ENCODE measurements at regions not wholly inside any gene's neighbourhood (a gene's known extent, or its start where the extent isn't known, plus 50 kb on each side); places are given as distances from the start of the nearest gene placed in this dataset.

- DNase-seq, result no peak
Observed at GRCh38 chr6:53984581-53984980, 126.7 kb upstream of the MLIP start.

GRCh38 chr6:53985366-53985765 lies 125.9 kb upstream of the MLIP start:
- H3K27ac ChIP-seq (ENCODE audit: low read length), result no peak overlapping the region
- H3K4me3 ChIP-seq (ENCODE audit: low read length), result no peak overlapping the region
- H3K9me3 ChIP-seq (ENCODE audit: control insufficient read depth, insufficient read depth, low read length), result no peaks in the 10 kb centered on the region
- H3K36me3 ChIP-seq (ENCODE audit: control insufficient read depth, insufficient read depth, low read length), result no peaks in the 10 kb centered on the region
- H3K4me3 Mint-ChIP-seq, result no peak overlapping the region
- H3K27me3 ChIP-seq (ENCODE audit: control insufficient read depth, insufficient read depth, low read length), result no peaks in the 10 kb centered on the region
- intact Hi-C loops (cut with micrococcal nuclease), result no loop called here
- no peaks in the 10 kb centered on the region for H3K9me3 Mint-ChIP-seq
- no peak for DNase-seq
- TF ChIP-seq CTCF (IDR thresholded peaks at IDR 0.05), result no peak
- H3K4me1 ChIP-seq (ENCODE audit: control insufficient read depth, insufficient read depth, low read length), result no peaks in the 10 kb centered on the region
- H3K27ac Mint-ChIP-seq, result no peak overlapping the region
- H3K4me1 Mint-ChIP-seq, result no peaks in the 10 kb centered on the region
- H3K36me3 Mint-ChIP-seq, result no peaks in the 10 kb centered on the region
- WGBS (ENCODE audit: insufficient coverage), result 75% methylated on average over 1 of the region's 1 CpG
- peaks cover 0 to 7% of the 10 kb centered on the region in 2 donors for H3K27me3 Mint-ChIP-seq (ENCODE audit: low read depth in 2 of 2)
- no peak for ATAC-seq

More at GRCh38 chr6:53984581-53984980, 126.7 kb upstream of the MLIP start:
- Histone ChIP-seq H3K36me3 (ENCODE audit: control insufficient read depth, insufficient read depth, low read length) (no peaks in the 10 kb centered on the region), H3K9me3 (ENCODE audit: control insufficient read depth, insufficient read depth, low read length) (no peaks in the 10 kb centered on the region), H3K27ac (ENCODE audit: low read length) (no peak overlapping the region), H3K4me3 (ENCODE audit: low read length) (no peak overlapping the region), H3K27me3 (ENCODE audit: control insufficient read depth, insufficient read depth, low read length) (no peaks in the 10 kb centered on the region), H3K4me1 (ENCODE audit: control insufficient read depth, insufficient read depth, low read length) (no peaks in the 10 kb centered on the region)
- 80% methylated on average over 3 of the region's 3 CpGs for WGBS (ENCODE audit: insufficient coverage)
- no peak for ATAC-seq
- Mint-ChIP-seq H3K27ac (no peak overlapping the region), H3K9me3 (no peaks in the 10 kb centered on the region), H3K4me1 (no peaks in the 10 kb centered on the region), H3K27me3 (ENCODE audit: low read depth in 2 of 2) (peaks cover 0 to 7% of the 10 kb centered on the region in 2 donors), H3K36me3 (no peaks in the 10 kb centered on the region), H3K4me3 (no peak overlapping the region)
- intact Hi-C loops (cut with micrococcal nuclease), result no loop called here
- no peak for TF ChIP-seq CTCF (IDR thresholded peaks at IDR 0.05)

- DNase-seq, result no peak
- H3K27me3 ChIP-seq (ENCODE audit: control insufficient read depth, insufficient read depth, low read length), result no peaks in the 10 kb centered on the region
Observed at GRCh38 chr6:53986165-53986720, 125.0 kb upstream of the MLIP start.

More at GRCh38 chr6:53986165-53986720, 125.0 kb upstream of the MLIP start:
- Mint-ChIP-seq H3K36me3 (no peaks in the 10 kb centered on the region), H3K27me3 (ENCODE audit: low read depth in 2 of 2) (peaks cover 0 to 7% of the 10 kb centered on the region in 2 donors), H3K4me3 (no peak overlapping the region), H3K9me3 (no peaks in the 10 kb centered on the region), H3K27ac (no peak overlapping the region), H3K4me1 (no peaks in the 10 kb centered on the region)
- no peak for ATAC-seq
- Histone ChIP-seq H3K36me3 (ENCODE audit: control insufficient read depth, insufficient read depth, low read length) (no peaks in the 10 kb centered on the region), H3K9me3 (ENCODE audit: control insufficient read depth, insufficient read depth, low read length) (no peaks in the 10 kb centered on the region), H3K27ac (ENCODE audit: low read length) (no peak overlapping the region), H3K4me1 (ENCODE audit: control insufficient read depth, insufficient read depth, low read length) (no peaks in the 10 kb centered on the region), H3K4me3 (ENCODE audit: low read length) (no peak overlapping the region)
- TF ChIP-seq CTCF (IDR thresholded peaks at IDR 0.05), result no peak
- intact Hi-C loops (cut with micrococcal nuclease), result no loop called here
- WGBS (ENCODE audit: insufficient coverage), result no CpG with 5 or more reads among the region's 3 CpGs

Measured in natural killer cell (primary cell).